A673 (cell line): ENCODE measurements at regions not wholly inside any gene's neighbourhood (a gene's known extent, or its start where the extent isn't known, plus 50 kb on each side); places are given as distances from the start of the nearest gene placed in this dataset.

Experiments used
- CTCF ChIP-seq: fragments of 300-800, 200-600 bp; sonication (generic); conservative IDR thresholded peaks from 2 replicates; pipeline ENCODE4 v1.5.1; 2017; ENCODE audit warnings: low read depth, mild to moderate bottlenecking, antibody characterized with exemption, low read length, moderate library complexity, mixed read lengths
- EZH2 ChIP-seq: fragments of 200-600 bp; sonication (generic); IDR thresholded peaks from 2 replicates; pipeline ENCODE4 v1.6.1; 2017; ENCODE audit warnings: borderline replicate concordance, low read depth, mild to moderate bottlenecking, mixed read lengths, antibody characterized with exemption, low read length; ENCODE audit not compliant: poor library complexity, severe bottlenecking

GRCh38 chr10:9051328-9051974 lies 997.0 kb downstream of the GATA3 start:
- TF ChIP-seq EZH2 (no peak), CTCF (no peak)
